Uterus (tissue), 3 donors: ENCODE measurements at regions not wholly inside any gene's neighbourhood (a gene's known extent, or its start where the extent isn't known, plus 50 kb on each side); places are given as distances from the start of the nearest gene placed in this dataset.
"Not testable (repeated sequence)": the region's sequence is repeated elsewhere in the genome, so short reads cannot be mapped to it uniquely, and the experiment has no call there.

ENCODE experiments used
- DNase-seq, 2 donors: peaks; one replicate each; pipeline ENCODE4 v3.0.0-alpha.2; 2019 to 2020
- H3K27ac ChIP-seq, 2 donors: fragments of 200-600 bp; sonication (generic); 1 replicate in 1 of 2; 2 replicates in 1 of 2; pipeline ENCODE4 v1.5.1; 2016 to 2018
- H3K27me3 ChIP-seq, 2 donors: fragments of 200-600 bp; sonication (generic); one replicate each; pipeline ENCODE4 v1.5.1; 2018 to 2019; ENCODE audit warnings: control low read depth in 1 of 2
- H3K36me3 ChIP-seq, 2 donors: fragments of 200-600 bp; sonication (generic); one replicate each; pipeline ENCODE4 v1.5.1; 2019; ENCODE audit warnings: control low read depth in 1 of 2
- H3K4me1 ChIP-seq, 2 donors: fragments of 200-600 bp; sonication (generic); one replicate each; pipeline ENCODE4 v1.5.1; 2018 to 2019; ENCODE audit warnings: control low read depth in 1 of 2
- H3K4me3 ChIP-seq, 2 donors: fragments of 200-600 bp; sonication (generic); 1 replicate in 1 of 2; 2 replicates in 1 of 2; pipeline ENCODE4 v1.5.1; 2018 to 2019; ENCODE audit warnings: mild to moderate bottlenecking in 1 of 2
- H3K9me3 ChIP-seq, 2 donors: fragments of 200-600 bp; sonication (generic); one replicate each; pipeline ENCODE4 v1.5.1; 2019; ENCODE audit warnings: control low read depth in 1 of 2
- POLR2A ChIP-seq, 2 donors: fragments of 450-650 bp; IDR thresholded peaks; one replicate each; pipeline ENCODE4 v1.6.1; 2016; ENCODE audit warnings: antibody characterized with exemption in 2 of 2, mild to moderate bottlenecking in 1 of 2, moderate library complexity in 1 of 2
- intact Hi-C: fragments of 100-400 bp; cut with DNase I; formaldehyde crosslinking; loops from one replicate; pipeline ENCODE4 v1.15.1; 2023; ENCODE audit warnings: low total_unique reads
- TF ChIP-seq, protein P1 (sequence below), 4 experiments: fragments of 200-600 bp in 2 of 4; fragments of 450-650 bp in 2 of 4; sonication (generic) in 2 of 4; IDR thresholded peaks; one replicate each; pipeline ENCODE4 v1.5.1; 2016 to 2019; ENCODE audit warnings: antibody characterized with exemption in 4 of 4, mild to moderate bottlenecking in 2 of 4, moderate library complexity in 1 of 4
- donor health status: DM: yes; HTN: yes; CAD: no.

DNA sequence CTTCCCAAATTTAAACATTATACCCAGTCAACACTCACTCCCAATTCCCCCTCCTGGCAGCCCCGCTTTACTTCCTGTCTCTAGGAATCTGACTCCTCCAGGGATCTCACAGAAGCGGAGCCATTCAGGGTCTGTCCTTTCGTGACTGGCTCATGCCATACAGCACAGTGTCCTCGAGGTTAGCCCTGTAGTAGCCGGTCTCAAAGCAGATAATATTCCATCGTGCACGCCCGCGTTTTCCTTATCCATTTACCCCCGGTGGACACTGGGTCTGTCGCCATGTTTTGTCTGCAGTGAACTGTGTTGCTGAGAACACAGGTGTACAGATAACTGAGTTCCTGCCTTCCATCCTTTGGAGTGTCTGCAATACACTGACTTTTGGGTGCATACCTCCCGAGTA is 95.3 kb downstream of the TTLL2 start:
- TF ChIP-seq, protein P1, sequence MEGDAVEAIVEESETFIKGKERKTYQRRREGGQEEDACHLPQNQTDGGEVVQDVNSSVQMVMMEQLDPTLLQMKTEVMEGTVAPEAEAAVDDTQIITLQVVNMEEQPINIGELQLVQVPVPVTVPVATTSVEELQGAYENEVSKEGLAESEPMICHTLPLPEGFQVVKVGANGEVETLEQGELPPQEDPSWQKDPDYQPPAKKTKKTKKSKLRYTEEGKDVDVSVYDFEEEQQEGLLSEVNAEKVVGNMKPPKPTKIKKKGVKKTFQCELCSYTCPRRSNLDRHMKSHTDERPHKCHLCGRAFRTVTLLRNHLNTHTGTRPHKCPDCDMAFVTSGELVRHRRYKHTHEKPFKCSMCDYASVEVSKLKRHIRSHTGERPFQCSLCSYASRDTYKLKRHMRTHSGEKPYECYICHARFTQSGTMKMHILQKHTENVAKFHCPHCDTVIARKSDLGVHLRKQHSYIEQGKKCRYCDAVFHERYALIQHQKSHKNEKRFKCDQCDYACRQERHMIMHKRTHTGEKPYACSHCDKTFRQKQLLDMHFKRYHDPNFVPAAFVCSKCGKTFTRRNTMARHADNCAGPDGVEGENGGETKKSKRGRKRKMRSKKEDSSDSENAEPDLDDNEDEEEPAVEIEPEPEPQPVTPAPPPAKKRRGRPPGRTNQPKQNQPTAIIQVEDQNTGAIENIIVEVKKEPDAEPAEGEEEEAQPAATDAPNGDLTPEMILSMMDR (IDR thresholded peaks at IDR 0.05), result no peak
- no peak for TF ChIP-seq POLR2A (IDR thresholded peaks at IDR 0.05)
- intact Hi-C loops, result no loop called here
- no peak for DNase-seq
- Histone ChIP-seq H3K4me3 (no peak overlapping the region), H3K36me3 (no peaks in the 10 kb centered on the region), H3K27ac (no peak overlapping the region), H3K27me3 (no peaks in the 10 kb centered on the region), H3K9me3 (no peaks in the 10 kb centered on the region), H3K4me1 (no peaks in the 10 kb centered on the region)

DNA sequence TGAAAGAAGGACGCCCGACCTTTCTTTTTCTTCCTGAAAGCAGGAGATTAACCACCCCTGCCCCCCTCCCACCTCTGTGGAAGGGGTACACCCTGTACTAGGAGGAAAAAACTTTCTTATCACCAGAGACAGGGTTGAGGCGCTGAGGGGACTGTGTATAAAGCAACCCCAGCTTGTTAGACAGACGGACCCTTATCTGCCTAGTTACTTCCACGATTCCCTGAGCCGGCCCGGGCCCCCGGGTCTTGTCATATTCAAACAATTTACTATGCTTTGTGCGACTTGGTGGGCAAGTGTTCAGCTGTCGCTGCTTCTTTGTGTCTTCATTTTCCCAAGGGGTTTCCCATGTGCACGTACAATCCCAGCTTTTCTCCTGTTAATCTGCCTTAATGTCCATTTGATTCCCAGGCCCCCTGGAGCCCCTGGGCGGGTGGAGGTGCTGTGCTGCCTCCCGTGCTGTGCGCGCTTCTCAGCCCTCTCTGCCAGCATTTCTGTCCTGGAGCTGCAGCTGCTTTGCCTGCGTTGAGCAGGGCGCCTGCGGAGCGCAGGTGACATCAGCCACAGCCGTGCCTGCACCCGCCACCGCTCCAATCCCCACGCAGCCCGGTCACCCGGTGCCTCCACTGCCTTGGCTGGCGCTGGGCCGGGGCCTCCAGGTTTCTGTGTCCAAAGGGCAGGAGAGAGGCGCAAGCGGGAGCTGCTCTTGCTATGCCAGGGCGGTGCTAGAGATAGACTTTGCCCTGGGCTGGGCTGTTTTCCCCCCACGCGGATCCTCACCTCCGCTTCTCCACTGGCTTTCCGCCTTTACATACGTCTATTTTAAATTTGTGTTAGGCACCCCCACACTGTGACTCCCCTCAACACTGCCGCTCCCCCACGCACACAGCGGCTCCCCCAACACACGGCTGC is 96.2 kb downstream of the TTLL2 start:
- Histone ChIP-seq H3K27me3 (no peaks in the 10 kb centered on the region), H3K4me1 (no peaks in the 10 kb centered on the region), H3K27ac (no peak overlapping the region), H3K36me3 (no peaks in the 10 kb centered on the region), H3K9me3 (no peaks in the 10 kb centered on the region), H3K4me3 (no peak overlapping the region)
- DNase-seq, result no peak
- intact Hi-C loops, result no loop called here
- TF ChIP-seq, protein P1 (IDR thresholded peaks at IDR 0.05), result no peak
- no peak for TF ChIP-seq POLR2A (IDR thresholded peaks at IDR 0.05)

GRCh38 chr6:167421944-167422343 is 97.1 kb downstream of the TTLL2 start:
- H3K9me3 ChIP-seq, H3K36me3 ChIP-seq, H3K27ac ChIP-seq, H3K27me3 ChIP-seq, H3K4me3 ChIP-seq, DNase-seq, H3K4me1 ChIP-seq, intact Hi-C loops: not testable (repeated sequence)

- Histone ChIP-seq H3K27ac (no peak overlapping the region), H3K4me1 (no peaks in the 10 kb centered on the region), H3K36me3 (no peaks in the 10 kb centered on the region), H3K27me3 (no peaks in the 10 kb centered on the region), H3K4me3 (no peak overlapping the region), H3K9me3 (no peaks in the 10 kb centered on the region)
- intact Hi-C loops, result no loop called here
- TF ChIP-seq POLR2A (IDR thresholded peaks at IDR 0.05), result no peak
- no peak for DNase-seq
Observed at GRCh38 chr6:167422934-167423333, 98.0 kb downstream of the TTLL2 start.

GRCh38 chr6:167424060-167424673 is 99.3 kb downstream of the TTLL2 start:
- Histone ChIP-seq H3K27ac (no peak overlapping the region), H3K27me3 (no peaks in the 10 kb centered on the region), H3K4me1 (no peaks in the 10 kb centered on the region), H3K36me3 (no peaks in the 10 kb centered on the region), H3K4me3 (no peak overlapping the region), H3K9me3 (no peaks in the 10 kb centered on the region)
- no peak for DNase-seq
- no peak for TF ChIP-seq POLR2A (IDR thresholded peaks at IDR 0.05)
- TF ChIP-seq, protein P1 (IDR thresholded peaks at IDR 0.05), result no peak
- intact Hi-C loops, result no loop called here

GRCh38 chr6:167424700-167425099 is 99.8 kb downstream of the TTLL2 start:
- no peaks in the 10 kb centered on the region for H3K9me3 ChIP-seq
- no peak overlapping the region for H3K27ac ChIP-seq
- H3K27me3 ChIP-seq, result no peaks in the 10 kb centered on the region
- intact Hi-C loops, result no loop called here
- H3K4me1 ChIP-seq, result no peaks in the 10 kb centered on the region
- no peak for DNase-seq
- TF ChIP-seq, protein P1 (IDR thresholded peaks at IDR 0.05), result no peak
- no peak for TF ChIP-seq POLR2A (IDR thresholded peaks at IDR 0.05)
- no peak overlapping the region for H3K4me3 ChIP-seq
- H3K36me3 ChIP-seq, result no peaks in the 10 kb centered on the region
